ENCODE measurements at regions not wholly inside any gene's neighbourhood (a gene's known extent, or its start where the extent isn't known, plus 50 kb on each side); places are given as distances from the start of the nearest gene placed in this dataset.

- Histone ChIP-seq H4K20me1 (ENCODE audit: insufficient read depth) (no peaks in the 10 kb centered on the region), H3K9me2 (ENCODE audit: insufficient read depth) (no peaks in the 10 kb centered on the region), H3K9me3 (ENCODE audit: control insufficient read depth in 1 of 2, insufficient read depth in 1 of 2, low read depth in 1 of 2, low read length in 2 of 2) (no peaks in the 10 kb centered on the region), H2AFZ (ENCODE audit: low read depth, low read length, poor library complexity, severe bottlenecking) (peak overlapping the region; percentile 7), H3K4me3 (replicated peaks in 1 of 2; ENCODE audit: low read depth in 1 of 2, low read length in 2 of 2) (no peak overlapping the region), H3K27me3 (ENCODE audit: insufficient read depth, low read length) (no peaks in the 10 kb centered on the region), H3K27ac (ENCODE audit: low read depth, low read length) (no peak overlapping the region), H3K4me2 (ENCODE audit: low read length) (no peak overlapping the region), H3K79me2 (ENCODE audit: insufficient read depth, low read length) (no peaks in the 10 kb centered on the region), H3K4me1 (ENCODE audit: control insufficient read depth in 1 of 2, insufficient read depth in 2 of 2, low read length in 2 of 2) (no peaks in the 10 kb centered on the region), H3K36me3 (ENCODE audit: control insufficient read depth in 1 of 2, insufficient read depth in 2 of 2, low read length in 2 of 2) (no peaks in the 10 kb centered on the region), H3K9ac (ENCODE audit: low read length) (no peak overlapping the region)
- ATAC-seq, result no peak
- POLR2A ChIA-PET, result no interaction called here
- intact Hi-C loops (cut with micrococcal nuclease), result no loop called here
- TF ChIP-seq TCF7L2 (IDR thresholded peaks at IDR 0.05; ENCODE audit: borderline replicate concordance, extremely low read depth, insufficient read depth, insufficient read length) (no peak), MAX (IDR thresholded peaks at IDR 0.05) (no peak), RAD21 (IDR thresholded peaks at IDR 0.05; ENCODE audit: low read depth) (no peak), CEBPB (IDR thresholded peaks at IDR 0.05; ENCODE audit: low read depth) (no peak), POLR2AphosphoS5 (IDR thresholded peaks at IDR 0.05; ENCODE audit: low read depth, low read length) (no peak), EZH2phosphoT487 (IDR thresholded peaks at IDR 0.05; ENCODE audit: borderline replicate concordance) (no peak), SRF (IDR thresholded peaks at IDR 0.05; ENCODE audit: low read depth) (no peak), YY1 (IDR thresholded peaks at IDR 0.05; ENCODE audit: extremely low read depth, insufficient replicate concordance, low read depth, low read length) (no peak), FOSL1 (IDR thresholded peaks at IDR 0.05; ENCODE audit: low read depth) (no peak), ATF3 (IDR thresholded peaks at IDR 0.05) (no peak), REST (IDR thresholded peaks at IDR 0.05; ENCODE audit: low read depth) (no peak), EZH2 (IDR thresholded peaks at IDR 0.05) (no peak), CBX3 (IDR thresholded peaks at IDR 0.05; ENCODE audit: low read depth) (no peak), POLR2A (IDR thresholded peaks at IDR 0.05; ENCODE audit: borderline replicate concordance, extremely low read depth, insufficient read depth, insufficient read length) (no peak)
- RAD21 ChIA-PET (ENCODE audit: low non-redundant PET in 1 of 2, low total read pairs in 2 of 2, uncharacterized antibody in 2 of 2, unreplicated experiment in 2 of 2), result no interaction called here
- CTCF ChIA-PET, result no interaction called here
- BruUV-seq (replicated peaks), result no TSS peak
- DNase-seq (ENCODE audit: low read depth, low spot score), result no peak
Observed at GRCh38 chr12:93154096-93154728, 223.5 kb upstream of the NUDT4 start.
